ENCODE measurements at regions not wholly inside any gene's neighbourhood (a gene's known extent, or its start where the extent isn't known, plus 50 kb on each side); places are given as distances from the start of the nearest gene placed in this dataset.

DNA sequence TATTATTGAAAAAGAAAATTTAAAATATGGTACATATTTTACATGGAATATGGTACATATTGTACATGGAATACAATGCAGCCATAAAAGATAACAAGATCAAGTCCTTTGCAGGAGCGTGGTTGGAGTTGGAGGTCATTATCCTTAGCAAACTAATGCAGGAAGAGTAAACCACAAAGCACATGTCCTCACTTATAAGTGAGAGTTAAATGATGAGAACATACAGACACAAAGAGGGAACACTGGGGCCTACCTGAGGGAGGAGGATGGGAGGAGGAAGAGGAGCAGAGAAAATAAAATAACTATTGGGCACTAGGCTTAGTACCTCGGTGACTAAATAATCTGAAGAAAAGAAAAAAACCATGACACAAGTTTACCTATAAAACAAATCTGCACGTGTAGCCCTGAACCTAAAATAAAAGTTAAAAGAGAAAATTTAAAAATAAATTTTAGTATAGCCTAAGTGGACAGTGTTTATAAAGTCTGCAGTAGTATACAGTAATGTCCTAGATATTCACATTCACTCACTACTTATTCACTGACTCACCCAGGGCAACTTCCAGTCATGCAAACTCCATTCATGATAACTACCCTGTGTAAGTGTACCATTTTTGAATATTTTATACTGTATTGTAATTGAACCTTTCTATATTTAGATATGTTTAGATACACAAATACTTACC is 204.4 kb downstream of the FAM76B start:
- BruUV-seq (replicated peaks) = no TSS peak
- no peaks in the 10 kb centered on the region for H3K9me3 ChIP-seq (ENCODE audit: control insufficient read depth, insufficient read depth, low read depth, low read length)
- ATAC-seq = no peak
- no peak overlapping the region for H3K27ac ChIP-seq (ENCODE audit: low read length)
- H3K4me3 ChIP-seq (ENCODE audit: low read depth in 2 of 2, low read length in 2 of 2) = no peak overlapping the region
- ChIA-PET POLR2A (no interaction called here), CTCF (no interaction called here)
- no peaks in the 10 kb centered on the region for H3K4me1 ChIP-seq (ENCODE audit: control insufficient read depth, insufficient read depth, low read length)
- no peaks in the 10 kb centered on the region for H3K27me3 ChIP-seq (ENCODE audit: control insufficient read depth, insufficient read depth, low read length)
- no peaks in the 10 kb centered on the region for H3K36me3 ChIP-seq (ENCODE audit: control insufficient read depth, insufficient read depth, low read length)
- in situ Hi-C loops (cut with HindIII; ENCODE audit: low pct_unique_long_range_greater_than_20kb, low sequenced_read_pairs) = no loop called here
- no peak for TF ChIP-seq SIN3A (IDR thresholded peaks at IDR 0.05; ENCODE audit: borderline replicate concordance, insufficient read depth, low read depth, low read length)
- no peak for TF ChIP-seq CTCF (IDR thresholded peaks at IDR 0.05)
- no peak for TF ChIP-seq REST (IDR thresholded peaks at IDR 0.05; ENCODE audit: insufficient read depth in 1 of 2, low read depth in 2 of 2, low read length in 1 of 2)
- TF ChIP-seq POLR2AphosphoS5 (IDR thresholded peaks at IDR 0.05; ENCODE audit: low read depth, low read length) = no peak
- TF ChIP-seq TCF7L2 (IDR thresholded peaks at IDR 0.05; ENCODE audit: low read depth, low read length) = no peak
- no peak for DNase-seq (ENCODE audit: low read depth, low spot score)
- intact Hi-C loops (cut with micrococcal nuclease; ENCODE audit: unreplicated experiment) = no loop called here

DNA sequence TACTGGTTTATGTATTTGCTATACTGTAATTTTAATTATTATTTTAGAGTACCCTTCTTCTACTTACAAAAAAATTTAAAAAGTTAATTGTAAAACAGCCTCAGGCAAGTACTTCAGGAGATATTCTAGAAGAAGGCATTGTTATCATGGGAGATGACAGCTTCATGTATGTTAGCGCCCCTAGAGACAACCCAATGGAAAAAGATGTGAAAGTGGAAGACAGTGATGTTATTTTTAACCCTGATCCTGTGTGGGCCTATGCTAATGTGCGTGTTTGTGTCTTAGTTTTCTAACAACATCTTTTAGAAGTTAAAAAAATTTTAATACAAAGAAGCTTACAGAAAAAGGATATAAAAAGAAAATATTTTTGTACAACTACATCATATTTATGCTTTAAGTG is 205.0 kb downstream of the FAM76B start:
- ChIA-PET CTCF (no interaction called here), POLR2A (no interaction called here)
- no peak overlapping the region for H3K4me3 ChIP-seq (ENCODE audit: low read depth in 2 of 2, low read length in 2 of 2)
- no peaks in the 10 kb centered on the region for H3K36me3 ChIP-seq (ENCODE audit: control insufficient read depth, insufficient read depth, low read length)
- H3K9me3 ChIP-seq (ENCODE audit: control insufficient read depth, insufficient read depth, low read depth, low read length) = no peaks in the 10 kb centered on the region
- no peaks in the 10 kb centered on the region for H3K4me1 ChIP-seq (ENCODE audit: control insufficient read depth, insufficient read depth, low read length)
- H3K27me3 ChIP-seq (ENCODE audit: control insufficient read depth, insufficient read depth, low read length) = no peaks in the 10 kb centered on the region
- in situ Hi-C loops (cut with HindIII; ENCODE audit: low pct_unique_long_range_greater_than_20kb, low sequenced_read_pairs) = no loop called here
- no peak for DNase-seq (ENCODE audit: low read depth, low spot score)
- ATAC-seq = no peak
- TF ChIP-seq REST (IDR thresholded peaks at IDR 0.05; ENCODE audit: insufficient read depth in 1 of 2, low read depth in 2 of 2, low read length in 1 of 2) (no peak), CTCF (IDR thresholded peaks at IDR 0.05) (peak; percentile 16; the same call in 1 of the 2 replicates), SIN3A (IDR thresholded peaks at IDR 0.05; ENCODE audit: borderline replicate concordance, insufficient read depth, low read depth, low read length) (no peak), TCF7L2 (IDR thresholded peaks at IDR 0.05; ENCODE audit: low read depth, low read length) (no peak)
- intact Hi-C loops (cut with micrococcal nuclease; ENCODE audit: unreplicated experiment) = no loop called here
- BruUV-seq (replicated peaks) = no TSS peak
- H3K27ac ChIP-seq (ENCODE audit: low read length) = no peak overlapping the region

Data from Panc1 (cell line).